H9 (cell line): ENCODE measurements at regions not wholly inside any gene's neighbourhood (a gene's known extent, or its start where the extent isn't known, plus 50 kb on each side); places are given as distances from the start of the nearest gene placed in this dataset.

ENCODE experiments used
- DNase-seq: peaks from one replicate; pipeline ENCODE4 v3.0.0-alpha.2; 2017
- H2AFZ ChIP-seq: one replicate; pipeline ENCODE4 v1.6.1; 2013; ENCODE audit warnings: mild to moderate bottlenecking, low read length, control low read depth, moderate library complexity
- H2AK5ac ChIP-seq: 2 replicates; pipeline ENCODE4 v1.6.1; 2013; ENCODE audit warnings: low read length, control low read depth, mixed read lengths; ENCODE audit not compliant: insufficient read length
- H2BK120ac ChIP-seq: one replicate; pipeline ENCODE4 v1.6.1; 2013; ENCODE audit warnings: low read depth, mild to moderate bottlenecking, low read length, control low read depth, inconsistent platforms; ENCODE audit not compliant: poor library complexity, severe bottlenecking
- H2BK12ac ChIP-seq: 2 replicates; pipeline ENCODE4 v1.6.1; 2013; ENCODE audit warnings: low read length, control low read depth, mixed read lengths, low read depth; ENCODE audit not compliant: insufficient read length
- H2BK15ac ChIP-seq: 2 replicates; pipeline ENCODE4 v1.6.1; 2013; ENCODE audit warnings: low read depth, low read length, control low read depth
- H2BK20ac ChIP-seq: one replicate; pipeline ENCODE4 v1.6.1; 2013; ENCODE audit warnings: low read depth, mild to moderate bottlenecking, low read length, control low read depth, inconsistent platforms; ENCODE audit not compliant: poor library complexity, severe bottlenecking
- H2BK5ac ChIP-seq: 2 replicates; pipeline ENCODE4 v1.6.1; 2013; ENCODE audit warnings: low read length, control low read depth, mixed read lengths; ENCODE audit not compliant: insufficient read length
- H3K14ac ChIP-seq: 2 replicates; pipeline ENCODE4 v1.6.1; 2013; ENCODE audit warnings: low read length, control low read depth; ENCODE audit not compliant: insufficient read depth
- H3K18ac ChIP-seq: 2 replicates; pipeline ENCODE4 v1.6.1; 2013; ENCODE audit warnings: low read depth, mild to moderate bottlenecking, mixed read lengths, low read length, control low read depth; ENCODE audit not compliant: insufficient read length
- H3K23ac ChIP-seq: 2 replicates; pipeline ENCODE4 v1.6.1; 2013; ENCODE audit warnings: low read length, control low read depth, mixed read lengths, low read depth; ENCODE audit not compliant: insufficient read length
- H3K23me2 ChIP-seq: 2 replicates; pipeline ENCODE4 v1.6.1; 2013; ENCODE audit warnings: low read depth, mild to moderate bottlenecking, mixed read lengths, low read length, control low read depth; ENCODE audit not compliant: insufficient read length, poor library complexity, severe bottlenecking
- H3K27ac ChIP-seq: 2 replicates; pipeline ENCODE4 v1.5.1; 2013; ENCODE audit warnings: low read length, control low read depth, mixed read lengths, low read depth; ENCODE audit not compliant: insufficient read length
- H3K27me3 ChIP-seq: 2 replicates; pipeline ENCODE4 v1.6.1; 2013; ENCODE audit warnings: low read length, control low read depth, inconsistent platforms; ENCODE audit not compliant: insufficient read depth
- H3K4ac ChIP-seq: 2 replicates; pipeline ENCODE4 v1.6.1; 2013; ENCODE audit warnings: low read depth, mild to moderate bottlenecking, control low read depth, inconsistent platforms, low read length, moderate library complexity
- H3K4me1 ChIP-seq: 2 replicates; pipeline ENCODE4 v1.6.1; 2013; ENCODE audit warnings: low read length, control low read depth, inconsistent platforms; ENCODE audit not compliant: insufficient read depth
- H3K4me2 ChIP-seq: 2 replicates; pipeline ENCODE4 v1.6.1; 2013; ENCODE audit warnings: low read length, control low read depth, mixed read lengths; ENCODE audit not compliant: insufficient read length, insufficient read depth
- H3K56ac ChIP-seq: 2 replicates; pipeline ENCODE4 v1.6.1; 2013; ENCODE audit warnings: low read depth, mild to moderate bottlenecking, mixed read lengths, low read length, control low read depth; ENCODE audit not compliant: insufficient read length
- H3K79me1 ChIP-seq: 2 replicates; pipeline ENCODE4 v1.6.1; 2013; ENCODE audit warnings: low read depth, mild to moderate bottlenecking, moderate library complexity, low read length, control low read depth, inconsistent platforms; ENCODE audit not compliant: insufficient read depth, poor library complexity, severe bottlenecking
- H3K79me2 ChIP-seq: 2 replicates; pipeline ENCODE4 v1.6.1; 2013; ENCODE audit warnings: low read length, control low read depth, inconsistent platforms; ENCODE audit not compliant: insufficient read depth
- H3K9ac ChIP-seq: 2 replicates; pipeline ENCODE4 v1.6.1; 2013; ENCODE audit warnings: low read length, control low read depth, mixed read lengths; ENCODE audit not compliant: insufficient read length; ENCODE audit errors: extremely low read depth
- H3K9me3 ChIP-seq: one replicate; pipeline ENCODE4 v1.6.1; 2013; ENCODE audit warnings: low read depth, low read length, inconsistent platforms; ENCODE audit not compliant: control insufficient read depth
- H3T11ph ChIP-seq: one replicate; pipeline ENCODE4 v1.6.1; 2013; ENCODE audit warnings: mild to moderate bottlenecking, low read length, control low read depth, inconsistent platforms
- H4K20me1 ChIP-seq: one replicate; pipeline ENCODE4 v1.6.1; 2013; ENCODE audit not compliant: control insufficient read depth, insufficient read length, insufficient read depth
- H4K5ac ChIP-seq: 2 replicates; pipeline ENCODE4 v1.6.1; 2013; ENCODE audit warnings: low read depth, mild to moderate bottlenecking, mixed read lengths, low read length, control low read depth; ENCODE audit not compliant: insufficient read length
- H4K8ac ChIP-seq: replicated peaks from 2 replicates; pipeline ENCODE4 v1.6.1; 2013; ENCODE audit warnings: low read length, control low read depth, mixed read lengths, low read depth; ENCODE audit not compliant: insufficient read length
- H4K91ac ChIP-seq: 2 replicates; pipeline ENCODE4 v1.6.1; 2013; ENCODE audit warnings: low read depth, mild to moderate bottlenecking, moderate library complexity, mixed read lengths, low read length, control low read depth; ENCODE audit not compliant: insufficient read length
- H3K27ac Mint-ChIP-seq, 3 experiments: 2 replicates in 2 of 3; 3 replicates in 1 of 3; pipeline ENCODE4 v1.8.0; 2020 to 2021; ENCODE audit warnings: mixed read lengths in 3 of 3, mild to moderate bottlenecking in 1 of 3, moderate library complexity in 1 of 3
- H3K27me3 Mint-ChIP-seq: 2 replicates; pipeline ENCODE4 v1.8.0; 2021; ENCODE audit warnings: low read depth, mild to moderate bottlenecking, moderate library complexity, mixed read lengths
- H3K36me3 Mint-ChIP-seq, 3 experiments: 2 replicates in 2 of 3; 3 replicates in 1 of 3; pipeline ENCODE4 v1.8.0; 2020 to 2021; ENCODE audit warnings: low read depth in 3 of 3, mixed read lengths in 3 of 3; ENCODE audit not compliant: insufficient read depth in 1 of 3
- H3K4me1 Mint-ChIP-seq, 2 experiments: 2 replicates each; pipeline ENCODE4 v1.8.0; 2020; ENCODE audit warnings: mixed read lengths in 2 of 2
- H3K4me3 Mint-ChIP-seq, 2 experiments: 2 replicates in 1 of 2; 3 replicates in 1 of 2; pipeline ENCODE4 v1.8.0; 2020 to 2021; ENCODE audit warnings: mild to moderate bottlenecking in 2 of 2, mixed read lengths in 2 of 2, moderate library complexity in 1 of 2
- H3K9me3 Mint-ChIP-seq, 2 experiments: 2 replicates in 1 of 2; 3 replicates in 1 of 2; pipeline ENCODE4 v1.8.0; 2020; ENCODE audit warnings: mild to moderate bottlenecking in 2 of 2, mixed read lengths in 2 of 2, moderate library complexity in 1 of 2
- CTCF ChIP-seq: fragments of 200-600 bp; sonication (generic); conservative IDR thresholded peaks from 3 replicates; pipeline ENCODE4 v1.8.0; 2021; ENCODE audit warnings: antibody characterized with exemption, mild to moderate bottlenecking
- whole genome bisulfite sequencing: extraction: QIAGEN DNeasy Blood & Tissue Kit; methylation state at CpG from one replicate; pipeline ENCODE4 v1.1.7; 2013; ENCODE audit warnings: missing lambda C conversion rate, low lambda C conversion rate, mixed read lengths; ENCODE audit not compliant: insufficient read length; ENCODE audit errors: extremely low coverage; 5-methylcytosine and 5-hydroxymethylcytosine counted together

GRCh38 chr5:153148624-153148976 is 341.9 kb upstream of the GRIA1 start:
- Histone ChIP-seq H4K5ac (no peak overlapping the region), H4K20me1 (no peaks in the 10 kb centered on the region), H2BK20ac (no peak overlapping the region), H3K9ac (no peak overlapping the region), H4K91ac (no peak overlapping the region), H2AK5ac (no peak overlapping the region), H3K14ac (no peak overlapping the region), H3K79me2 (no peaks in the 10 kb centered on the region), H3K56ac (no peak overlapping the region), H3K27ac (no peak overlapping the region), H2AFZ (no peak overlapping the region), H3K4me2 (no peak overlapping the region), H3K18ac (no peak overlapping the region), H3K79me1 (no peaks in the 10 kb centered on the region), H3K4ac (no peak overlapping the region), H2BK5ac (no peak overlapping the region), H3K27me3 (no peaks in the 10 kb centered on the region), H3K23me2 (no peaks in the 10 kb centered on the region), H2BK120ac (no peak overlapping the region), H2BK15ac (no peak overlapping the region), H2BK12ac (no peak overlapping the region), H3K9me3 (no peaks in the 10 kb centered on the region), H4K8ac (no peak overlapping the region), H3K23ac (no peak overlapping the region), H3K4me1 (no peaks in the 10 kb centered on the region), H3T11ph (no peak overlapping the region)
- no peak overlapping the region for H3K27ac Mint-ChIP-seq
- 0 out of 3 replicates have a peak, but pooled peaks have one; percentile 3 for TF ChIP-seq CTCF
- H3K27me3 Mint-ChIP-seq, result no peaks in the 10 kb centered on the region
- H3K4me1 Mint-ChIP-seq, result peaks cover 2 to 3% of the 10 kb centered on the region in 2 experiments
- H3K4me3 Mint-ChIP-seq, result no peak overlapping the region
- peaks cover 0 to 4% (median under 1%) of the 10 kb centered on the region in 3 experiments; a peak in 2 of 7 replicates for H3K36me3 Mint-ChIP-seq
- DNase-seq, result no peak
- WGBS, result no CpG with 5 or more reads among the region's 4 CpGs
- H3K9me3 Mint-ChIP-seq, result peaks cover under 1 to 4% of the 10 kb centered on the region in 2 experiments; a peak in 4 of 5 replicates
